Prostate gland (tissue), 2 donors: ENCODE measurements at regions not wholly inside any gene's neighbourhood (a gene's known extent, or its start where the extent isn't known, plus 50 kb on each side); places are given as distances from the start of the nearest gene placed in this dataset.

Experiments
- DNase-seq: peaks from one replicate; pipeline ENCODE4 v3.0.0-alpha.2; 2019; ENCODE audit warnings: low spot score
- H3K27ac ChIP-seq, 2 donors: fragments of 200-600 bp; sonication (generic); 2 replicates each; pipeline ENCODE4 v1.5.1; 2017 to 2019
- H3K27me3 ChIP-seq: fragments of 200-600 bp; sonication (generic); replicated peaks from 2 replicates; pipeline ENCODE4 v1.5.1; 2019; ENCODE audit not compliant: insufficient read depth
- H3K36me3 ChIP-seq, 2 donors: fragments of 200-600 bp; sonication (generic); 1 replicate in 1 of 2; 2 replicates in 1 of 2; pipeline versions ENCODE4 v1.5.1 to v1.8.1; 2017 to 2019
- H3K4me1 ChIP-seq: fragments of 200-600 bp; sonication (generic); replicated peaks from 2 replicates; pipeline ENCODE4 v1.5.1; 2019
- H3K4me3 ChIP-seq, 2 donors: fragments of 200-600 bp; sonication (generic); 2 replicates each; pipeline ENCODE4 v1.5.1; 2017 to 2019
- H3K9me3 ChIP-seq: fragments of 200-600 bp; sonication (generic); 2 replicates; pipeline ENCODE4 v1.5.1; 2017
- CTCF ChIP-seq, 4 experiments: fragments of 200-600 bp in 2 of 4; fragments of 450-650 bp in 2 of 4; sonication (generic) in 2 of 4; IDR thresholded peaks; 1 replicate in 3 of 4; 2 replicates in 1 of 4; pipeline ENCODE4 v1.5.1; 2016 to 2019; ENCODE audit warnings: antibody characterized with exemption in 4 of 4, mild to moderate bottlenecking in 2 of 4, moderate library complexity in 2 of 4
- POLR2A ChIP-seq: fragments of 450-650 bp; IDR thresholded peaks from one replicate; pipeline ENCODE4 v1.6.1; 2016; ENCODE audit warnings: antibody characterized with exemption, mild to moderate bottlenecking
- POLR2AphosphoS5 ChIP-seq: sonication (generic); formaldehyde crosslinking; IDR thresholded peaks from one replicate; pipeline ENCODE4 v1.6.1; 2017; ENCODE audit warnings: antibody characterized with exemption
- WGBS: methylation state at CpG from one replicate; pipeline ENCODE4 v1.1.5; 2018; 5-methylcytosine and 5-hydroxymethylcytosine counted together
- intact Hi-C: fragments of 100-400 bp; cut with DNase I; formaldehyde crosslinking; loops from one replicate; pipeline ENCODE4 v1.14.2; 2022

GRCh38 chr2:58480141-58480540, 239.0 kb upstream of the FANCL start:
- no peak for DNase-seq
- TF ChIP-seq POLR2AphosphoS5 (no peak), CTCF (IDR thresholded peaks at IDR 0.05) (no peak), POLR2A (no peak)
- H3K27me3 ChIP-seq: no peaks in the 10 kb centered on the region
- no peak overlapping the region for H3K27ac ChIP-seq
- intact Hi-C loops: no loop called here
- no peaks in the 10 kb centered on the region for H3K9me3 ChIP-seq
- 44% methylated on average over 2 of the region's 2 CpGs for WGBS
- H3K4me3 ChIP-seq: no peak overlapping the region
- no peaks in the 10 kb centered on the region for H3K4me1 ChIP-seq
- H3K36me3 ChIP-seq: no peaks in the 10 kb centered on the region

- 40% methylated on average over 12 of the region's 12 CpGs for WGBS
- no peak for DNase-seq
- Histone ChIP-seq H3K27me3 (no peaks in the 10 kb centered on the region), H3K36me3 (no peaks in the 10 kb centered on the region), H3K4me3 (no peak overlapping the region), H3K27ac (no peak overlapping the region), H3K4me1 (no peaks in the 10 kb centered on the region), H3K9me3 (no peaks in the 10 kb centered on the region)
- TF ChIP-seq CTCF (IDR thresholded peaks at IDR 0.05): no peak
- no peak for TF ChIP-seq POLR2A
- TF ChIP-seq POLR2AphosphoS5: no peak
- intact Hi-C loops: no loop called here
Observed at GRCh38 chr2:58479535-58480140, 238.5 kb upstream of the FANCL start.

- Histone ChIP-seq H3K27me3 (no peaks in the 10 kb centered on the region), H3K27ac (no peak overlapping the region), H3K4me1 (no peaks in the 10 kb centered on the region), H3K36me3 (no peaks in the 10 kb centered on the region), H3K4me3 (no peak overlapping the region), H3K9me3 (no peaks in the 10 kb centered on the region)
- DNase-seq: no peak
- intact Hi-C loops: no loop called here
- TF ChIP-seq POLR2AphosphoS5 (no peak), CTCF (IDR thresholded peaks at IDR 0.05) (no peak), POLR2A (no peak)
Observed at GRCh38 chr2:58476556-58476955, 235.4 kb upstream of the FANCL start.

- TF ChIP-seq POLR2A (no peak), POLR2AphosphoS5 (no peak), CTCF (IDR thresholded peaks at IDR 0.05) (no peak)
- no peaks in the 10 kb centered on the region for H3K36me3 ChIP-seq
- H3K27me3 ChIP-seq: no peaks in the 10 kb centered on the region
- 73% methylated on average over 2 of the region's 2 CpGs for WGBS
- no peak overlapping the region for H3K4me3 ChIP-seq
- H3K9me3 ChIP-seq: no peaks in the 10 kb centered on the region
- H3K4me1 ChIP-seq: no peaks in the 10 kb centered on the region
- DNase-seq: no peak
- no peak overlapping the region for H3K27ac ChIP-seq
- intact Hi-C loops: no loop called here
Observed at GRCh38 chr2:58475756-58476155, 234.6 kb upstream of the FANCL start.

- H3K27ac ChIP-seq: no peak overlapping the region
- no peaks in the 10 kb centered on the region for H3K27me3 ChIP-seq
- H3K36me3 ChIP-seq: no peaks in the 10 kb centered on the region
- no peak for DNase-seq
- H3K4me3 ChIP-seq: no peak overlapping the region
- no peaks in the 10 kb centered on the region for H3K9me3 ChIP-seq
- TF ChIP-seq POLR2A: no peak
- TF ChIP-seq POLR2AphosphoS5: no peak
- WGBS: 94% methylated on average over 4 of the region's 4 CpGs
- intact Hi-C loops: no loop called here
- no peaks in the 10 kb centered on the region for H3K4me1 ChIP-seq
Observed at GRCh38 chr2:58473165-58473564, 232.0 kb upstream of the FANCL start.
